Endodermal cell (in vitro differentiated cells): ENCODE measurements at regions not wholly inside any gene's neighbourhood (a gene's known extent, or its start where the extent isn't known, plus 50 kb on each side); places are given as distances from the start of the nearest gene placed in this dataset.

ENCODE experiments used
- DNase-seq: peaks from one replicate; pipeline ENCODE4 v3.0.0-alpha.2; 2017
- H3K27ac ChIP-seq: 2 replicates; pipeline ENCODE4 v1.5.1; 2013; ENCODE audit warnings: mild to moderate bottlenecking, low read depth, low read length, moderate library complexity
- H3K27me3 ChIP-seq: 2 replicates; pipeline ENCODE4 v1.6.1; 2013; ENCODE audit warnings: mild to moderate bottlenecking, low read length, moderate library complexity; ENCODE audit not compliant: insufficient read depth, control insufficient read depth, poor library complexity, severe bottlenecking
- H3K36me3 ChIP-seq: 2 replicates; pipeline ENCODE4 v1.7.0; 2013; ENCODE audit warnings: mild to moderate bottlenecking, low read length, moderate library complexity; ENCODE audit not compliant: control insufficient read depth, insufficient read depth
- H3K4me1 ChIP-seq: one replicate; pipeline ENCODE4 v1.7.0; 2013; ENCODE audit warnings: low read length; ENCODE audit not compliant: control insufficient read depth, insufficient read depth
- H3K4me3 ChIP-seq: 2 replicates; pipeline ENCODE4 v1.5.1; 2013; ENCODE audit warnings: mild to moderate bottlenecking, low read length, moderate library complexity
- H3K9ac ChIP-seq: 2 replicates; pipeline ENCODE4 v1.6.1; 2013; ENCODE audit warnings: mild to moderate bottlenecking, low read length, moderate library complexity; ENCODE audit not compliant: poor library complexity, severe bottlenecking; ENCODE audit errors: extremely low read depth
- H3K9me3 ChIP-seq: 2 replicates; pipeline ENCODE4 v1.6.1; 2013; ENCODE audit warnings: mild to moderate bottlenecking, low read length, moderate library complexity; ENCODE audit not compliant: control insufficient read depth
- H3K27ac Mint-ChIP-seq: 2 replicates; pipeline ENCODE4 v1.8.0; 2020; ENCODE audit warnings: mixed read lengths
- H3K27me3 Mint-ChIP-seq: 2 replicates; pipeline ENCODE4 v1.8.0; 2021; ENCODE audit warnings: mild to moderate bottlenecking, mixed read lengths; ENCODE audit not compliant: insufficient read depth
- H3K36me3 Mint-ChIP-seq: 2 replicates; pipeline ENCODE4 v1.8.0; 2020; ENCODE audit warnings: low read depth, mixed read lengths
- H3K4me1 Mint-ChIP-seq: 2 replicates; pipeline ENCODE4 v1.8.0; 2020; ENCODE audit warnings: mixed read lengths
- H3K4me3 Mint-ChIP-seq: 2 replicates; pipeline ENCODE4 v1.8.0; 2020; ENCODE audit warnings: mild to moderate bottlenecking, moderate library complexity, mixed read lengths
- H3K9me3 Mint-ChIP-seq: 2 replicates; pipeline ENCODE4 v1.8.0; 2020; ENCODE audit warnings: mild to moderate bottlenecking, mixed read lengths
- WGBS, 2 experiments: methylation state at CpG; one replicate each; pipeline versions ENCODE4 v1.1.5 to v1.1.7; 2013; ENCODE audit warnings: missing lambda C conversion rate in 2 of 2, mixed read lengths in 1 of 2; ENCODE audit not compliant: insufficient coverage in 1 of 2, insufficient read length in 1 of 2; 5-methylcytosine and 5-hydroxymethylcytosine counted together
- TF ChIP-seq, protein P1 (sequence below): fragments of 200-600 bp; sonication (generic); conservative IDR thresholded peaks from 2 replicates; pipeline ENCODE4 v1.5.0; 2021; ENCODE audit warnings: antibody characterized with exemption, mild to moderate bottlenecking

DNA sequence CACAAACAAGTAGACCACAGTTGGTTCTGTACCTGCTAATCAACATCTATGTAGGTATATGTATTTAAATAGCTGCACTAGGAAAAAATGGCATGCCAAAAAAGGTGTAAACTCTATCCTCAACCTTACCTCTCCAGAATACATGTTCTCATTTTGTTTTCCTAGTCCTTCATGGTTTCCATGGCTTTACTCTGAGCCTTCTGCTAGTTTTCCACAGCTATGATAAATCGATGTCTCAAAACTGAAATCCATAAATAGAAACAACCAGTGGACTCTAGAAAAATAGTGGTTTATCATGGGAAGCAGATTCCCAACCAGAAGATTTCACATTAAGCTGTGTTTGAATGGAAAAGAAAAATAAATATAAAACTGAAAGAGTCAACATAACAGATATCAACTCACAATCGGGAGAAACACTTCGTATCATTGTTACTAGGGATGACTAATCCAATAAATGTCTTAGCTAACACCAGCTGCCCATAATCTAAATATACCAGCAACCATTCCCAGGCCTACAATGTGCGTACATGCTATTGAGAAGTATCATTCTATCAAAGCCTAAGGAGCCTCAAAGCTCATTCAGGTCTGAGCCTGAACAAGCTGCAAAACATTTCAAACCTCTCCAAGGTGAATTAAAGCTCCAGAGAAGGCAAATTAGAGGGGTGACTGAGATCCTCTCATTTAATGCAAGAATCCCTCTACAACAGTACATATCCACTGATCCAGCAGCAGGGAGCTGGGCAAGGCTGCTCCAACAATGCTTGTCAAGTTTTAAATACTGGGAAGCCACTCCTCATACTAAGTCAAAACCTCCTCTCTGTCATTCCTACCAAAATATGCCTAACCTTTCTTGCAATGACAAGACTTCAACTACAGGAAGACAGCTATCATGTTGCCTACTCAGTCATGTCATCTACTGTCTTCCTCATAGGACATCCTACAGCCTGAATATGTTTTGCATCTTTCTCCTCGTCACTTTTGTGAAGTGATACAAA is 90.2 kb downstream of the KCTD12 start:
- Histone ChIP-seq H3K9me3 (no peaks in the 10 kb centered on the region), H3K36me3 (no peaks in the 10 kb centered on the region), H3K27ac (no peak overlapping the region), H3K4me3 (no peak overlapping the region), H3K9ac (no peak overlapping the region), H3K4me1 (no peaks in the 10 kb centered on the region), H3K27me3 (no peaks in the 10 kb centered on the region)
- H3K4me1 Mint-ChIP-seq, result no peaks in the 10 kb centered on the region
- DNase-seq, result no peak
- no peak overlapping the region for H3K4me3 Mint-ChIP-seq
- H3K27ac Mint-ChIP-seq, result no peak overlapping the region
- H3K36me3 Mint-ChIP-seq, result no peaks in the 10 kb centered on the region
- TF ChIP-seq, protein P1, sequence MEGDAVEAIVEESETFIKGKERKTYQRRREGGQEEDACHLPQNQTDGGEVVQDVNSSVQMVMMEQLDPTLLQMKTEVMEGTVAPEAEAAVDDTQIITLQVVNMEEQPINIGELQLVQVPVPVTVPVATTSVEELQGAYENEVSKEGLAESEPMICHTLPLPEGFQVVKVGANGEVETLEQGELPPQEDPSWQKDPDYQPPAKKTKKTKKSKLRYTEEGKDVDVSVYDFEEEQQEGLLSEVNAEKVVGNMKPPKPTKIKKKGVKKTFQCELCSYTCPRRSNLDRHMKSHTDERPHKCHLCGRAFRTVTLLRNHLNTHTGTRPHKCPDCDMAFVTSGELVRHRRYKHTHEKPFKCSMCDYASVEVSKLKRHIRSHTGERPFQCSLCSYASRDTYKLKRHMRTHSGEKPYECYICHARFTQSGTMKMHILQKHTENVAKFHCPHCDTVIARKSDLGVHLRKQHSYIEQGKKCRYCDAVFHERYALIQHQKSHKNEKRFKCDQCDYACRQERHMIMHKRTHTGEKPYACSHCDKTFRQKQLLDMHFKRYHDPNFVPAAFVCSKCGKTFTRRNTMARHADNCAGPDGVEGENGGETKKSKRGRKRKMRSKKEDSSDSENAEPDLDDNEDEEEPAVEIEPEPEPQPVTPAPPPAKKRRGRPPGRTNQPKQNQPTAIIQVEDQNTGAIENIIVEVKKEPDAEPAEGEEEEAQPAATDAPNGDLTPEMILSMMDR, result no peak
- H3K9me3 Mint-ChIP-seq, result no peaks in the 10 kb centered on the region
- H3K27me3 Mint-ChIP-seq, result no peaks in the 10 kb centered on the region
- WGBS, 2 experiments, result 91 to 94% methylated on average over 2 to 5 of the region's 5 CpGs

- no peaks in the 10 kb centered on the region for H3K27me3 Mint-ChIP-seq
Observed at GRCh38 chr13:76792731-76793347, 93.4 kb downstream of the KCTD12 start.

More at GRCh38 chr13:76792731-76793347, 93.4 kb downstream of the KCTD12 start:
- Mint-ChIP-seq H3K36me3 (no peaks in the 10 kb centered on the region), H3K27ac (no peak overlapping the region), H3K4me1 (no peaks in the 10 kb centered on the region), H3K9me3 (no peaks in the 10 kb centered on the region), H3K4me3 (no peak overlapping the region)
- TF ChIP-seq, protein P1, result no peak
- Histone ChIP-seq H3K27me3 (no peaks in the 10 kb centered on the region), H3K27ac (no peak overlapping the region), H3K9ac (no peak overlapping the region), H3K36me3 (no peaks in the 10 kb centered on the region), H3K9me3 (no peaks in the 10 kb centered on the region), H3K4me3 (no peak overlapping the region), H3K4me1 (no peaks in the 10 kb centered on the region)
- DNase-seq, result no peak
- WGBS, 2 experiments, result 87 to 89% methylated on average over 3 to 4 of the region's 4 CpGs
